ENCODE measurements at regions not wholly inside any gene's neighbourhood (a gene's known extent, or its start where the extent isn't known, plus 50 kb on each side); places are given as distances from the start of the nearest gene placed in this dataset.
"Not testable (repeated sequence)": the region's sequence is repeated elsewhere in the genome, so short reads cannot be mapped to it uniquely, and the experiment has no call there.

GRCh38 chr10:62599161-62599560 lies 205.4 kb upstream of the ADO start:
- Histone ChIP-seq H3K4me3 (ENCODE audit: low read depth in 1 of 2, low read length in 1 of 2) (no peak overlapping the region), H3K27ac (no peak overlapping the region), H3K9me3 (no peaks in the 10 kb centered on the region), H3K36me3 (no peaks in the 10 kb centered on the region), H3K27me3 (peaks cover 29% of the 10 kb centered on the region), H3K4me1 (ENCODE audit: control insufficient read depth in 1 of 2, insufficient read depth in 1 of 2, low read depth in 1 of 2, low read length in 1 of 2) (no peaks in the 10 kb centered on the region)
- no peak for TF ChIP-seq CTCF (IDR thresholded peaks at IDR 0.05)

DNA sequence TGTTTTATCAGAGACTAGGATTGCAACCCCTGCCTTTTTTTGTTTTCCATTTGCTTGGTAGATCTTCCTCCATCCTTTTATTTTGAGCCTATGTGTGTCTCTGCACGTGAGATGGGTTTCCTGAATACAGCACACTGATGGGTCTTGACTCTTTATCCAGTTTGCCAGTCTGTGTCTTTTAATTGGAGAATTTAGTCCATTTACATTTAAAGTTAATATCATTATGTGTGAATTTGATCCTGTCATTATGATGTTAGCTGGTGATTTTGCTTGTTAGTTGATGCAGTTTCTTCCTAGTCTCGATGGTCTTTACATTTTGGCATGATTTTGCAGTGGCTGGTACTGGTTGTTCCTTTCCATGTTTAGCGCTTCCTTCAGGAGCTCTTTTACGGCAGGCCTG lies 198.0 kb upstream of the ADO start:
- not testable (repeated sequence) for H3K9me3 ChIP-seq; H3K4me1 ChIP-seq (ENCODE audit: control insufficient read depth in 1 of 2, insufficient read depth in 1 of 2, low read depth in 1 of 2, low read length in 1 of 2); H3K27ac ChIP-seq; H3K36me3 ChIP-seq; H3K4me3 ChIP-seq (ENCODE audit: low read depth in 1 of 2, low read length in 1 of 2)
- peaks cover 11% of the 10 kb centered on the region for H3K27me3 ChIP-seq

- H3K36me3 ChIP-seq; H3K27me3 ChIP-seq; H3K27ac ChIP-seq; H3K9me3 ChIP-seq; H3K4me3 ChIP-seq (ENCODE audit: low read depth in 1 of 2, low read length in 1 of 2); H3K4me1 ChIP-seq (ENCODE audit: control insufficient read depth in 1 of 2, insufficient read depth in 1 of 2, low read depth in 1 of 2, low read length in 1 of 2): not testable (repeated sequence)
These were observed 196.2 kb upstream of the ADO start for GRCh38 chr10:62608189-62608875.

GRCh38 chr10:62610649-62611229 lies 193.8 kb upstream of the ADO start:
- Histone ChIP-seq H3K4me3 (ENCODE audit: low read depth in 1 of 2, low read length in 1 of 2) (no peak overlapping the region), H3K27ac (no peak overlapping the region), H3K9me3 (no peaks in the 10 kb centered on the region), H3K4me1 (ENCODE audit: control insufficient read depth in 1 of 2, insufficient read depth in 1 of 2, low read depth in 1 of 2, low read length in 1 of 2) (peaks cover 0 to 3% of the 10 kb centered on the region in 2 experiments), H3K27me3 (no peaks in the 10 kb centered on the region), H3K36me3 (no peaks in the 10 kb centered on the region)
- peak; percentile 88 for TF ChIP-seq CTCF (IDR thresholded peaks at IDR 0.05)

- no peak for TF ChIP-seq CTCF (IDR thresholded peaks at IDR 0.05)
- Histone ChIP-seq H3K9me3 (no peaks in the 10 kb centered on the region), H3K27me3 (no peaks in the 10 kb centered on the region)
These were observed 191.1 kb upstream of the ADO start for GRCh38 chr10:62613424-62613823.

DNA sequence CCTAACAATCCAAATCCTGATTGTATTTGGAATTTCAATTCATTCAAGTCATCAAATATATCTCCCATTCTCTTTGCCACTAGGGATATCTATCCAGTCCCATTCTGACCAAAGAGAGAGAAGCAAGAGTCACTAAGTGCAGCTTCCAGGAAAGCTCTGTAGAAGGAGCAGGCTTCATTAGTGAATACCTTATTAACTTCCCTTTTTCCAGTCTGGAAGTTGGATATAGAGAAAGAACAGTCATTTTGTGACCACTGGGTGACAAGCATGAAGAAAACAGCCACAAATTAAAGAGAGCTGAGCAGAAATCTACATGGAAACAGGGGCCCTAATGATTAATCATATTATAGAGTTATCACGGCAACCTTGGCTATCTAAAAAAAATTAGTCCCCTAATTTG lies 190.7 kb upstream of the ADO start:
- TF ChIP-seq CTCF (IDR thresholded peaks at IDR 0.05) = no peak
- Histone ChIP-seq H3K9me3 (no peaks in the 10 kb centered on the region), H3K36me3 (no peaks in the 10 kb centered on the region), H3K27me3 (no peaks in the 10 kb centered on the region), H3K4me1 (ENCODE audit: control insufficient read depth in 1 of 2, insufficient read depth in 1 of 2, low read depth in 1 of 2, low read length in 1 of 2) (peaks cover 25 to 32% of the 10 kb centered on the region in 2 experiments), H3K4me3 (ENCODE audit: low read depth in 1 of 2, low read length in 1 of 2) (no peak overlapping the region), H3K27ac (no peak overlapping the region)

More at GRCh38 chr10:62613424-62613823, 191.1 kb upstream of the ADO start:
- Histone ChIP-seq H3K4me1 (ENCODE audit: control insufficient read depth in 1 of 2, insufficient read depth in 1 of 2, low read depth in 1 of 2, low read length in 1 of 2) (peaks cover 20 to 28% of the 10 kb centered on the region in 2 experiments), H3K36me3 (no peaks in the 10 kb centered on the region), H3K4me3 (ENCODE audit: low read depth in 1 of 2, low read length in 1 of 2) (no peak overlapping the region), H3K27ac (no peak overlapping the region)

Measured in neutrophil (primary cell).